ENCODE measurements at regions not wholly inside any gene's neighbourhood (a gene's known extent, or its start where the extent isn't known, plus 50 kb on each side); places are given as distances from the start of the nearest gene placed in this dataset.
A peak's percentile ranks its signal among the peaks of the same experiment; 100 is the strongest.

DNA sequence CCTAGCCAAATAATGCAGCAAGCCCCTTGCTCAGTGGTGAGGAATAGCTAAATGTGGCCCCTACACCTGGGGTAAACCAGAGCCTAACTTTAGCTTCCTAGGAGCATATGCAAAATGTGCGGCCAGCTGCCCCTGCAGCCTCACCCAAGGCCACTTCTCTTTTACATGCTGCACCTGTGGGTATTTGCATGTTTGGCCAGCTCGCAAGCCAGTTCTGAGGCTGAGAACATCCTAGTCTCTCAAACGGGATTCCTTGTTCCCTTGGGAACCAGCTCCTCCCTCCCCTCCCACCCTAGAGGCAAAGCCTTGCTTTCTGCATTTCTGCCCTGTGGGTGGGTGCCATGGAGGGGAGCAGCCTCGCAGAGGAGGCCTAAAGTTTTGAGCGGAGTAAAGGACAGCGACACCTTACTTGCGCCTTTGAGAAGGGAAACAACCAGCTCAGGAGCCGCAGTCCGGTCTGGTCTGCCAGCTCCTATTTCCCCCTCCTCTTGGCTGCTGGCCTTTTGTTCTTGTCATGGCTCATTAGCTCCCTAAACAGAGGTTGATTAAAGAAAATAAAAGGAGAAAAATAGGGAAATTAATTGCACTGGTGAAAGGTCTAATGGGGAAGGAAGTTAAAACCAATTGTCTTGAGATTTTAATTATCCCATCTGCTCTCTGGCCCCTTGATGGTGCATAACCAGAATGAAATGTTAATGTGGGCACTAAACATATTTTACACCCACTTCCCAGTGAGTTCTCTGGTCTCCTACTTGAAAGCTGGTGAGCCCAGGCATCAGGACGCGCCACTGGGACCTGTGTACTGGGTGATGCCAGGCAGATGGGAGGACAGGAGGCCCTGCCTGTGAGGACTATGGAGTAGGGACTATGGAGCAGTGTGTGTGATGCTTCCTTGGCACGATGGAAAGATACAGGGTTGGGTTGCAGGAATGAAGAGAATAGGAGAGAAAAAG lies 68.7 kb downstream of the TEX35 start:
- TF ChIP-seq, protein P1, sequence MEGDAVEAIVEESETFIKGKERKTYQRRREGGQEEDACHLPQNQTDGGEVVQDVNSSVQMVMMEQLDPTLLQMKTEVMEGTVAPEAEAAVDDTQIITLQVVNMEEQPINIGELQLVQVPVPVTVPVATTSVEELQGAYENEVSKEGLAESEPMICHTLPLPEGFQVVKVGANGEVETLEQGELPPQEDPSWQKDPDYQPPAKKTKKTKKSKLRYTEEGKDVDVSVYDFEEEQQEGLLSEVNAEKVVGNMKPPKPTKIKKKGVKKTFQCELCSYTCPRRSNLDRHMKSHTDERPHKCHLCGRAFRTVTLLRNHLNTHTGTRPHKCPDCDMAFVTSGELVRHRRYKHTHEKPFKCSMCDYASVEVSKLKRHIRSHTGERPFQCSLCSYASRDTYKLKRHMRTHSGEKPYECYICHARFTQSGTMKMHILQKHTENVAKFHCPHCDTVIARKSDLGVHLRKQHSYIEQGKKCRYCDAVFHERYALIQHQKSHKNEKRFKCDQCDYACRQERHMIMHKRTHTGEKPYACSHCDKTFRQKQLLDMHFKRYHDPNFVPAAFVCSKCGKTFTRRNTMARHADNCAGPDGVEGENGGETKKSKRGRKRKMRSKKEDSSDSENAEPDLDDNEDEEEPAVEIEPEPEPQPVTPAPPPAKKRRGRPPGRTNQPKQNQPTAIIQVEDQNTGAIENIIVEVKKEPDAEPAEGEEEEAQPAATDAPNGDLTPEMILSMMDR (IDR thresholded peaks at IDR 0.05; ENCODE audit: low read length), result peak; percentile 30; the same call in 1 of the 2 replicates
- TF ChIP-seq EZH2 (IDR thresholded peaks at IDR 0.05; ENCODE audit: borderline replicate concordance, low read length), result no peak
